ENCODE measurements at regions not wholly inside any gene's neighbourhood (a gene's known extent, or its start where the extent isn't known, plus 50 kb on each side); places are given as distances from the start of the nearest gene placed in this dataset.

GRCh38 chr15:45829336-45830153, 194.7 kb downstream of the SQOR start:
- Histone ChIP-seq H4K20me1 (ENCODE audit: low read depth, low read length) (no peaks in the 10 kb centered on the region), H3K27ac (ENCODE audit: low read depth, low read length) (no peak overlapping the region), H3K9ac (ENCODE audit: low read length) (no peak overlapping the region), H2AFZ (ENCODE audit: low read depth, low read length, severe bottlenecking) (no peak overlapping the region), H3K79me2 (ENCODE audit: insufficient read depth, low read length) (no peaks in the 10 kb centered on the region), H3K36me3 (ENCODE audit: low read length) (no peaks in the 10 kb centered on the region), H3K4me2 (ENCODE audit: low read depth, low read length, poor library complexity, severe bottlenecking) (no peak overlapping the region), H3K9me2 (replicated peaks; ENCODE audit: insufficient read depth, low read length) (no peaks in the 10 kb centered on the region), H3K9me3 (ENCODE audit: insufficient read depth, low read length) (no peaks in the 10 kb centered on the region), H3F3A (ENCODE audit: insufficient read depth) (no peaks in the 10 kb centered on the region), H3K4me3 (ENCODE audit: insufficient read depth, low read length, poor library complexity, severe bottlenecking) (no peak overlapping the region), H3K27me3 (ENCODE audit: low read length) (0 out of 2 replicates have a peak, but pooled peaks cover 5% of the 10 kb centered on the region)
- TF ChIP-seq, protein P1, sequence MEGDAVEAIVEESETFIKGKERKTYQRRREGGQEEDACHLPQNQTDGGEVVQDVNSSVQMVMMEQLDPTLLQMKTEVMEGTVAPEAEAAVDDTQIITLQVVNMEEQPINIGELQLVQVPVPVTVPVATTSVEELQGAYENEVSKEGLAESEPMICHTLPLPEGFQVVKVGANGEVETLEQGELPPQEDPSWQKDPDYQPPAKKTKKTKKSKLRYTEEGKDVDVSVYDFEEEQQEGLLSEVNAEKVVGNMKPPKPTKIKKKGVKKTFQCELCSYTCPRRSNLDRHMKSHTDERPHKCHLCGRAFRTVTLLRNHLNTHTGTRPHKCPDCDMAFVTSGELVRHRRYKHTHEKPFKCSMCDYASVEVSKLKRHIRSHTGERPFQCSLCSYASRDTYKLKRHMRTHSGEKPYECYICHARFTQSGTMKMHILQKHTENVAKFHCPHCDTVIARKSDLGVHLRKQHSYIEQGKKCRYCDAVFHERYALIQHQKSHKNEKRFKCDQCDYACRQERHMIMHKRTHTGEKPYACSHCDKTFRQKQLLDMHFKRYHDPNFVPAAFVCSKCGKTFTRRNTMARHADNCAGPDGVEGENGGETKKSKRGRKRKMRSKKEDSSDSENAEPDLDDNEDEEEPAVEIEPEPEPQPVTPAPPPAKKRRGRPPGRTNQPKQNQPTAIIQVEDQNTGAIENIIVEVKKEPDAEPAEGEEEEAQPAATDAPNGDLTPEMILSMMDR (IDR thresholded peaks at IDR 0.05; ENCODE audit: insufficient read depth, low read length, poor library complexity, severe bottlenecking), result no peak
- no peak for TF ChIP-seq EZH2phosphoT487 (conservative IDR thresholded peaks at IDR 0.05; ENCODE audit: low read length)

DNA sequence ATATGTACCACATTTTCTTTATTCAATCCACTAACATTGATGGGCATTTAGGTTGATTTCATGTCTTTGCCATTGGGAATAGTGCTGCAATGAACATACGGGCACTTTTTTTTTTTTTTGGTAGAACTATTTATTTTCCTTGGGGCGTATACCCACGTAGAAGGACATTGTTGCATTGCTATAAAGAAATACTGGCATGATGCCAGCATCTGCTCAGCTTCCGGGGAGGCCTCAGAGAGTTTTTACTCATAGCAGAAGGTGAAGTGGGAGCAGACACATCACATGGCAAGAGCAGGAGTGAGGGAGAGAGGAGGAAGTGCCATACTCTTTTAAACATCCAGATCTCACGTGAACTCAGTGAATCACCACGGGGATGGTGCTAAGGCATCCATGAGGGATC, 197.0 kb downstream of the SQOR start:
- H3K9me3 ChIP-seq (ENCODE audit: insufficient read depth, low read length), result no peaks in the 10 kb centered on the region
- H2AFZ ChIP-seq (ENCODE audit: low read depth, low read length, severe bottlenecking), result no peak overlapping the region
- H3K27me3 ChIP-seq (ENCODE audit: low read length), result 0 out of 2 replicates have a peak, but pooled peaks cover 4% of the 10 kb centered on the region

GRCh38 chr15:45834622-45835021, 199.8 kb downstream of the SQOR start:
- H3K4me3 ChIP-seq (ENCODE audit: insufficient read depth, low read length, poor library complexity, severe bottlenecking), result no peak overlapping the region
- no peaks in the 10 kb centered on the region for H4K20me1 ChIP-seq (ENCODE audit: low read depth, low read length)
- H3K4me2 ChIP-seq (ENCODE audit: low read depth, low read length, poor library complexity, severe bottlenecking), result no peak overlapping the region
- no peaks in the 10 kb centered on the region for H3K79me2 ChIP-seq (ENCODE audit: insufficient read depth, low read length)
- TF ChIP-seq EZH2phosphoT487 (conservative IDR thresholded peaks at IDR 0.05; ENCODE audit: low read length), result no peak
- TF ChIP-seq, protein P1 (IDR thresholded peaks at IDR 0.05; ENCODE audit: insufficient read depth, low read length, poor library complexity, severe bottlenecking), result no peak
- H3K9ac ChIP-seq (ENCODE audit: low read length), result no peak overlapping the region
- no peaks in the 10 kb centered on the region for H3K27me3 ChIP-seq (ENCODE audit: low read length)
- no peak overlapping the region for H3K27ac ChIP-seq (ENCODE audit: low read depth, low read length)
- H3K36me3 ChIP-seq (ENCODE audit: low read length), result no peaks in the 10 kb centered on the region
- no peaks in the 10 kb centered on the region for H3K9me2 ChIP-seq (replicated peaks; ENCODE audit: insufficient read depth, low read length)
- no peak overlapping the region for H2AFZ ChIP-seq (ENCODE audit: low read depth, low read length, severe bottlenecking)
- no peaks in the 10 kb centered on the region for H3F3A ChIP-seq (ENCODE audit: insufficient read depth)
- H3K9me3 ChIP-seq (ENCODE audit: insufficient read depth, low read length), result no peaks in the 10 kb centered on the region

More for the DNA sequence above, 197.0 kb downstream of the SQOR start:
- H3K4me3 ChIP-seq (ENCODE audit: insufficient read depth, low read length, poor library complexity, severe bottlenecking), result no peak overlapping the region
- H3K36me3 ChIP-seq (ENCODE audit: low read length), result no peaks in the 10 kb centered on the region
- H3K4me2 ChIP-seq (ENCODE audit: low read depth, low read length, poor library complexity, severe bottlenecking), result no peak overlapping the region
- no peak overlapping the region for H3K27ac ChIP-seq (ENCODE audit: low read depth, low read length)
- H3K9me2 ChIP-seq (replicated peaks; ENCODE audit: insufficient read depth, low read length), result no peaks in the 10 kb centered on the region
- no peaks in the 10 kb centered on the region for H4K20me1 ChIP-seq (ENCODE audit: low read depth, low read length)
- TF ChIP-seq EZH2phosphoT487 (conservative IDR thresholded peaks at IDR 0.05; ENCODE audit: low read length), result no peak
- TF ChIP-seq, protein P1 (IDR thresholded peaks at IDR 0.05; ENCODE audit: insufficient read depth, low read length, poor library complexity, severe bottlenecking), result no peak
- no peaks in the 10 kb centered on the region for H3K79me2 ChIP-seq (ENCODE audit: insufficient read depth, low read length)
- H3F3A ChIP-seq (ENCODE audit: insufficient read depth), result no peaks in the 10 kb centered on the region
- H3K9ac ChIP-seq (ENCODE audit: low read length), result no peak overlapping the region

Measured in SU-DHL-6 (cell line).